T-helper 1 cell treated with Interleukin-12 subunit alpha and Interleukin-12 subunit beta and Interleukin-4 antibody, amounts not matched to agents 30 μg/mL and 1 μg/mL, for 36 hours (primary cell): ENCODE measurements at regions not wholly inside any gene's neighbourhood (a gene's known extent, or its start where the extent isn't known, plus 50 kb on each side); places are given as distances from the start of the nearest gene placed in this dataset.

ENCODE experiments used
- H3K27ac Mint-ChIP-seq: one replicate; pipeline ENCODE4 v1.8.0; 2021; ENCODE audit warnings: mild to moderate bottlenecking, mixed read lengths
- H3K27me3 Mint-ChIP-seq: one replicate; pipeline ENCODE4 v1.8.0; 2021; ENCODE audit warnings: low read depth, mixed read lengths
- H3K36me3 Mint-ChIP-seq: one replicate; pipeline ENCODE4 v1.8.0; 2021; ENCODE audit warnings: low read depth, mixed read lengths
- H3K4me1 Mint-ChIP-seq: one replicate; pipeline ENCODE4 v1.8.0; 2021; ENCODE audit warnings: low read depth, mixed read lengths
- H3K4me3 Mint-ChIP-seq: one replicate; pipeline ENCODE4 v1.8.0; 2021; ENCODE audit warnings: mild to moderate bottlenecking, moderate library complexity, mixed read lengths
- H3K9me3 Mint-ChIP-seq: one replicate; pipeline ENCODE4 v1.8.0; 2021; ENCODE audit warnings: mixed read lengths

DNA sequence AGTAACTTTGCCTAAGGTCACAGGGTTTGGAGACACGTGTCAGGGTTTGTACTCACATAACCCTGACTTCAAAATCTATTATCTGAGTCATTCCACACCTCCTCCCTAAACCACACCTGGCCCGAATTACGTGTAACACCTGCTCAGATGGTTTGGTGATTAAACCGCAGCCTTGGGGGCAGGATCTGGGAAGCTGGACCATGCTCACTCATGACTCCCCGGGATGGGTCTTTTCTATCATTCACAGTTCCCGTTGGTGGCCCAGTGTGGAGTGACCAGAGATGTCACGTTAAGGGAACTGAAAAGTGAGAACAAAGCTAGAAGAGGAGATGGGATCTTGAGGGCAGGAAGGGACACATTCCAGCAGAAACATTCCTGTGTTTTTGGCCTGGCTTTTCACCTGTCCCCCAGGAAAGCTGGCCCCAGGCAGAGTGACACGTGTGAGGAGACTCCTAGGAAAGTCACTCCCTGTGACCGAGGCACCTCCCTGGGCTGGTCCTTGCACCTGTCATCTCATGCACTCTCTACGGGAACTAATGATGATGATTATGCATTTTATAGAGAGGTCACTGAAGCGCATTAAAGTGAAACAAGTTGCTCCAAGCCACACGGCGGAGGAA, 75.4 kb upstream of the POMGNT2 start:
- no peaks in the 10 kb centered on the region for H3K27me3 Mint-ChIP-seq
- peaks cover 41% of the 10 kb centered on the region for H3K4me1 Mint-ChIP-seq
- H3K27ac Mint-ChIP-seq = peak overlapping the region; percentile 79
- H3K36me3 Mint-ChIP-seq = peaks cover 8% of the 10 kb centered on the region
- H3K9me3 Mint-ChIP-seq = no peaks in the 10 kb centered on the region
- H3K4me3 Mint-ChIP-seq = peak overlapping the region; percentile 70

DNA sequence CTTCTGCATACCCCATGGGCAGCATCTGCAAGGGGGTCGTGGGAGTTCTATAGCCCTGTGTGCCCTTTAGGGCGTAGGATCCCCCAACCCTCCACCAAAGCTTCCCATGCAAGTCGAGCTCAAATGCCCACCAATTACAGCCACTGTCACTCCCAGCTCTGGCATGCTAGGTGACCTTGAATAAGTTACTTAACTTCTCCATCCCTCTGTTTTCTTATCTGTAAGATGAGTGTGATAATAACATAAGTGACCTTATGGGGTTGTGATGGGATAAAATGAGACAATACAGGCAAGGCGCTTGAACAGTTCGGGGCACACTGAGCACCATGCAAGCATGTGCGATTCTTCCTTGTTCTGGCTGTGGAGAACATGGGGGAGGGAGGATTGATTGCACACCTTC, 74.8 kb upstream of the POMGNT2 start:
- peaks cover 9% of the 10 kb centered on the region for H3K36me3 Mint-ChIP-seq
- H3K4me3 Mint-ChIP-seq = peak overlapping the region; percentile 70
- peak overlapping the region; percentile 79 for H3K27ac Mint-ChIP-seq
- H3K27me3 Mint-ChIP-seq = no peaks in the 10 kb centered on the region
- peaks cover 43% of the 10 kb centered on the region for H3K4me1 Mint-ChIP-seq
- H3K9me3 Mint-ChIP-seq = no peaks in the 10 kb centered on the region

- no peaks in the 10 kb centered on the region for H3K27me3 Mint-ChIP-seq
- peaks cover 13% of the 10 kb centered on the region for H3K36me3 Mint-ChIP-seq
- peak overlapping the region; percentile 79 for H3K27ac Mint-ChIP-seq
- peaks cover 43% of the 10 kb centered on the region for H3K4me1 Mint-ChIP-seq
- peak overlapping the region; percentile 43 for H3K4me3 Mint-ChIP-seq
- H3K9me3 Mint-ChIP-seq = peaks cover 3% of the 10 kb centered on the region
Observed at GRCh38 chr3:43180027-43180426, 74.1 kb upstream of the POMGNT2 start.

DNA sequence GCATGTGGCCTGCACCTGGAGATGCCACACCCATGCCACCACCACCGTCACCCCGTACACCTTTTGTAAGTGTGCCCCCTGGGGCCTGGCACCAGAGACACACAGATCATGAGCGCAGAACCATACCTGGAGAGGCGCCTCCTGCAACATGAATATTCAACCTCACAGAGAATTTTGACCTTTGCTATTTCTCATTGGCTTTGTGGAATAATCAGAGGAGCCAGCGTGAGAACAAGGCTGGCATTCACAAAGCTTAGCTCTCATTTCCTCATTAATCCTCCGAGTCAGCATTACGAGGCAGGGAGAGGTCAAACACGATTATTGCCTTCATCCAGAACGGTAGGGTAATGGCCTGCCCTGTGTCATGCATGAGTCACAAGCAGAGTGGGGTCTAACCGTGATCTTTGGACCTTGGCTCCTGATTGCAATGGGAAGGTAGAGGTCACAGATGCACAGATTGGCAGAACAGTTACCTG, 73.0 kb upstream of the POMGNT2 start:
- H3K4me3 Mint-ChIP-seq = no peak overlapping the region
- H3K27ac Mint-ChIP-seq = peak overlapping the region; percentile 32
- no peaks in the 10 kb centered on the region for H3K27me3 Mint-ChIP-seq
- peaks cover 20% of the 10 kb centered on the region for H3K36me3 Mint-ChIP-seq
- peaks cover 43% of the 10 kb centered on the region for H3K4me1 Mint-ChIP-seq
- H3K9me3 Mint-ChIP-seq = peaks cover 14% of the 10 kb centered on the region

DNA sequence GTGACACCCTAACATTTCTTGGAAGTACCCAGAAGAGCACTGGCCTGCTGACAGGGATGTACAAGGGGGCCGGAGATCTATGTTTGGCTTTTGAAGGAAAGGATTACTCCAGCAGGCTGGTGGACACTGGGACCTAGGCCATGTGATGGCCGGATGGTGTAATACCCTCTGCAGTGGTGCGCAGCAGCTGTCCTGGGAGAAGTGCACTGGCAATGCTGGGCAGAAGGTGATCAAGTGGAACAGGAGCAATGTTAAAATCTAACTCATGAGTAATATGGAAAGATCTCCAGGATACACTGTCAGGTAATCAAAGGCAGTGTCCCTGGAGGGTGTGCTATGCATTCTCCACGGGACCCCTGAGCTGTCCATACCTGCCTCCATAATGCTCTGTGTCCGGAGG, 71.2 kb upstream of the POMGNT2 start:
- H3K9me3 Mint-ChIP-seq = peaks cover 29% of the 10 kb centered on the region
- peaks cover 29% of the 10 kb centered on the region for H3K36me3 Mint-ChIP-seq
- H3K27me3 Mint-ChIP-seq = no peaks in the 10 kb centered on the region
- no peak overlapping the region for H3K4me3 Mint-ChIP-seq
- H3K4me1 Mint-ChIP-seq = peaks cover 38% of the 10 kb centered on the region
- H3K27ac Mint-ChIP-seq = no peak overlapping the region

DNA sequence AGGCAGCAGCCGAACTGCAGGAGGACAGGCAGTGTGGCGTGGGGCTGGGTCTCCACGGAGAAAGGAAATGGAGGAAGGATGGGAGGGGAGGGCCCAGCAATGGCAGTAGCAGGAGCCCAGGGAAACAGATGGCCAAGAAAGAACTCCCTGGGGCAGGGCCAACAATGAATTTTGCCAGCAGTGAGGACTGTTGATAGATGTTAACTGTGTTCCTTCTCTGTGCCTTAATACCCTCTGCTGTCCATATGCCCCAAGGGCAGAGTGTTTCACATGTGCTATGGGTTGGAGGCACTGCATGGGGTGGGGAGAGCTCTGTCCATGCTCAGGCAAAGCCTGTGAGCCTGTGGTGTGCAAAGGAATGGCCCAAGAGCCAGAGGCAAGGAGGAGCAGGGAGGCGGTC, 70.8 kb upstream of the POMGNT2 start:
- H3K27ac Mint-ChIP-seq = peak overlapping the region; percentile 47
- H3K27me3 Mint-ChIP-seq = no peaks in the 10 kb centered on the region
- H3K4me3 Mint-ChIP-seq = no peak overlapping the region
- peaks cover 29% of the 10 kb centered on the region for H3K9me3 Mint-ChIP-seq
- H3K36me3 Mint-ChIP-seq = peaks cover 29% of the 10 kb centered on the region
- peaks cover 36% of the 10 kb centered on the region for H3K4me1 Mint-ChIP-seq

GRCh38 chr3:43175541-43175940, 69.7 kb upstream of the POMGNT2 start:
- Mint-ChIP-seq H3K27me3 (peaks cover 6% of the 10 kb centered on the region), H3K36me3 (peaks cover 23% of the 10 kb centered on the region), H3K4me3 (no peak overlapping the region), H3K9me3 (peaks cover 29% of the 10 kb centered on the region), H3K4me1 (peaks cover 25% of the 10 kb centered on the region), H3K27ac (no peak overlapping the region)

DNA sequence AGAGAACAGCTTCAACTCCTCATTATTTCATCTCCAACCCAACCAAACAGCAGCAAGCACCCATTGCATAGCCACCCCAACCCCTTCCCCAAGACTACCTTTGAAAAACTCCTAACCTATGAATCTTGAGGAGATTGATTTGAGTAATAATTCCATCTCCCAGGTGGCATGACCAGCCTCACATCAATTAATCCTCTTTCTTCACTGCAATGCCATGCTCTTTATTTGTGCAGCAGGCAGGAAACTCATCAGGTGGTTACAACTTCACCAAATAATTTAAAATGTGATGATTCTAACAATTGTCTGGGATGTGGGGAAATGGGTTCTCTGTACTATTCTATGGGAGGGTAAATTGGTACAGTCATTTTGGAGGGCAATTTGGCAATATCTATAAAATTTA, 68.1 kb upstream of the POMGNT2 start:
- H3K4me3 Mint-ChIP-seq = no peak overlapping the region
- no peak overlapping the region for H3K27ac Mint-ChIP-seq
- H3K36me3 Mint-ChIP-seq = peaks cover 27% of the 10 kb centered on the region
- peaks cover 11% of the 10 kb centered on the region for H3K27me3 Mint-ChIP-seq
- peaks cover 35% of the 10 kb centered on the region for H3K9me3 Mint-ChIP-seq
- peaks cover 13% of the 10 kb centered on the region for H3K4me1 Mint-ChIP-seq

DNA sequence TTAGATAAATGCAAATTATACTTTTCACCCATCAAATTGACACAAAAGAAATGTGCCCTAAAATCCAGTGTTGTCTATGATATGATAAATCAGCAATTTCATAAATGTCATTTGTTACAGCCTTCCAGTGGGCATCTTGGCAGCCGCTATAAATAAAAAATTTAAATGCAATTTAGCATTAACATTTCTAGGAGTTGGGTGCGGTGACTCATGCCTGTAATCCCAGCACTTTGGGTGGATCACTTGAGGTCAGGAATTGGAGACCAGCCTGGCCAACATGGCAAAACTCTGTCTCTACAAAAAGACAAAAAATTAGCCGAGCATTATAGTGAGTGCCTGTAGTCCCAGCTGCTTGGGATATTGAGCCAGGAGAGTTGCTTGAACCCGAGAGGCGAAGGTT, 65.9 kb upstream of the POMGNT2 start:
- peaks cover 6% of the 10 kb centered on the region for H3K4me1 Mint-ChIP-seq
- H3K36me3 Mint-ChIP-seq = peaks cover 32% of the 10 kb centered on the region
- peaks cover 11% of the 10 kb centered on the region for H3K27me3 Mint-ChIP-seq
- H3K9me3 Mint-ChIP-seq = peaks cover 43% of the 10 kb centered on the region
- H3K27ac Mint-ChIP-seq = no peak overlapping the region
- H3K4me3 Mint-ChIP-seq = no peak overlapping the region

DNA sequence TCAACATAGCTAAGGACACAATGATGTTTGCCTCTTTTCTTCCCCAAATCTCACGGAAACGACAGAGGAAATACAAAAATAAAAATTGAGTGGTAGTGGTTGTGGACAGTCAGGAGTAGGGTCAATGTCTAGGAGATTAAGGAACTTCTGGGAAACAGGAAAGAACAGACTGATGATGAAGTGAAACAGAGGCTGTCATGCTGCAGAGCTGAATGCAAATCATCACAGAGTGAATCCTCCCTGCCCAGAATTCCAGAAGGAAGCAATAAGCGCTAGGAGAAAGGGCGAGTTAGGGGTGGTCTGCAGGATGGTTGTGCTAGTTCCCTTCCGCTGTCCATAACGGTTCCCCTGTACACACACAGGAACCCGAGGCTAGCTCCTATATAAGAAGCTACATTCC, 64.7 kb upstream of the POMGNT2 start:
- H3K27me3 Mint-ChIP-seq = peaks cover 11% of the 10 kb centered on the region
- H3K36me3 Mint-ChIP-seq = peaks cover 40% of the 10 kb centered on the region
- no peaks in the 10 kb centered on the region for H3K4me1 Mint-ChIP-seq
- peaks cover 55% of the 10 kb centered on the region for H3K9me3 Mint-ChIP-seq
- H3K4me3 Mint-ChIP-seq = no peak overlapping the region
- H3K27ac Mint-ChIP-seq = no peak overlapping the region

DNA sequence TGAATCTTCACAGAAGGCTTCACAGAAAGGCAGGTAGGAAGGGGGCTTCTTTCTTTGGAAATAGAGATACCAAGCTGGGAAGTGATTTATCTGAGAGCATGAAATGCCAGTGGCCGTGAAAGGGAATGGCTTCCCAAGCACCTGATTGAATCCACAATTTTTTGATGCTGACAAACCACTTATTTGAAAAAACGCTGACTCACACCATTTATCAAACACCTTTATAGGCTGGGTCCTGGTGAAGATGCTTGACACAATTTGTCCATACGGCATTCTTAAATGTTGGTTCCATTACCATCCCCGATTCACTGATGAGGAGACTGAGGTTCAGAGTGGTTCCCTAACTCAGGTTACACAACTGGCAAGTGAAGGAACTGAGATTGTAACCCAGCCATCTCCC, 64.1 kb upstream of the POMGNT2 start:
- Mint-ChIP-seq H3K4me3 (no peak overlapping the region), H3K9me3 (peaks cover 55% of the 10 kb centered on the region), H3K27me3 (peaks cover 11% of the 10 kb centered on the region), H3K4me1 (no peaks in the 10 kb centered on the region), H3K36me3 (peaks cover 37% of the 10 kb centered on the region), H3K27ac (no peak overlapping the region)

GRCh38 chr3:43166406-43166805, 60.5 kb upstream of the POMGNT2 start:
- peaks cover 21% of the 10 kb centered on the region for H3K4me1 Mint-ChIP-seq
- H3K27ac Mint-ChIP-seq = no peak overlapping the region
- H3K9me3 Mint-ChIP-seq = peaks cover 38% of the 10 kb centered on the region
- H3K27me3 Mint-ChIP-seq = peaks cover 14% of the 10 kb centered on the region
- H3K4me3 Mint-ChIP-seq = no peak overlapping the region
- peaks cover 26% of the 10 kb centered on the region for H3K36me3 Mint-ChIP-seq

DNA sequence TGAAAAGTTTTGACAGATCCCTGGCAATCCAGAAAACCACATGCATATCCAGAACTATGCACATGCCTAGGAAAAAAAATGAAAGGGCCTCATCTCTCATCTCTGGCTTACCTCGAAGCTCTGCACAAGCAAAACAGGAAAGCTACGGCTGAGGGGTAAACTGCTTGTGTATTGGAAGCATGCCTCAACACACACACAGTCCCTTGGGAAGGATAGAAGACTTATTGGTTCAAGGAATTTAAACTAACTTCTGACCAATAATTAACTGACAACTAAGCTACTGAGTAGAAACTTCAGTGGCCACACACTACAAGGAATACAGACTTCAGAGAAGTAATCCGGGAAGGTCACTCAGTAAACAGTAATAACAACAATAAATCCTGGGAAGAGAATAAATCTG, 59.9 kb upstream of the POMGNT2 start:
- no peak overlapping the region for H3K4me3 Mint-ChIP-seq
- H3K9me3 Mint-ChIP-seq = peaks cover 38% of the 10 kb centered on the region
- peaks cover 26% of the 10 kb centered on the region for H3K36me3 Mint-ChIP-seq
- H3K27me3 Mint-ChIP-seq = peaks cover 8% of the 10 kb centered on the region
- H3K4me1 Mint-ChIP-seq = peaks cover 22% of the 10 kb centered on the region
- no peak overlapping the region for H3K27ac Mint-ChIP-seq

DNA sequence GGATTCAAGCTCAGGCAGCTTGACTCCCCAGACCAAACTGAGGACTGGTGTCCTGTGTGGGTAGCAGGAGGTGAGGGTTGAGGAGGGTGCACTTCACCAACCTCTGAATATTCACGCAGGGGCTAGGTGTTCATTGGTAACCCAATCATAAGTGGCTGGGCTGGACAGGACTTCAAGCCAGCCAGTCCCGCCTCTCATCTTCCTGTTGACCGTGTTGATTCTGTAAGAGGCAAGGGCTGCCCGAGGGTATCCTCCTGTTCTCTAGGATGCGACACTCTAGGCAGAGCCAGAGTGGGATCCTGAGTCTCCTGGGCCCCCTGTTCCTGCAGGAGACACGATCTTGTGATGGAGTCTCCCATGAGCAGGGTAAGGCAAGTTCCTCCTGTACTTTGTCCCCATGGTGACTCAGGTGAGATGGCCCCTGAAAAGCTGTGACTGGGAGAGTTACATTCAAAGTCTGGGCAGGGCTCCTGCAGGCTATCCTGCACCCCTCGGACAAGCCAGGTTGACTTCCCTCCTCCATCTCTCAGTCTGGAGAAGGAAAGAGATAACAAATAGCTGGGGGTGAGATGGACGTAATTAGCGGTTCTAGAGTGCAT, 58.1 kb upstream of the POMGNT2 start:
- Mint-ChIP-seq H3K4me3 (no peak overlapping the region), H3K4me1 (peaks cover 22% of the 10 kb centered on the region)

GRCh38 chr3:43162230-43163084, 56.6 kb upstream of the POMGNT2 start:
- Mint-ChIP-seq H3K4me3 (peak overlapping the region; percentile 71), H3K27me3 (peaks cover 11% of the 10 kb centered on the region), H3K9me3 (peaks cover 28% of the 10 kb centered on the region), H3K4me1 (peaks cover 22% of the 10 kb centered on the region), H3K36me3 (peaks cover 21% of the 10 kb centered on the region), H3K27ac (peak overlapping the region; percentile 96)

More for the DNA sequence above, 58.1 kb upstream of the POMGNT2 start:
- Mint-ChIP-seq H3K27ac (peak overlapping the region; percentile 96), H3K36me3 (peaks cover 21% of the 10 kb centered on the region), H3K9me3 (peaks cover 31% of the 10 kb centered on the region), H3K27me3 (peaks cover 3% of the 10 kb centered on the region)
